GM18861 (cell line): ENCODE measurements at regions not wholly inside any gene's neighbourhood (a gene's known extent, or its start where the extent isn't known, plus 50 kb on each side); places are given as distances from the start of the nearest gene placed in this dataset.
"Not testable (repeated sequence)": the region's sequence is repeated elsewhere in the genome, so short reads cannot be mapped to it uniquely, and the experiment has no call there.

Experiments used
- ATAC-seq: cut with Tn5 transposase; IDR thresholded peaks from one replicate; pipeline ENCODE4 v1.9.1; 2021; ENCODE audit not compliant: unreplicated experiment

DNA sequence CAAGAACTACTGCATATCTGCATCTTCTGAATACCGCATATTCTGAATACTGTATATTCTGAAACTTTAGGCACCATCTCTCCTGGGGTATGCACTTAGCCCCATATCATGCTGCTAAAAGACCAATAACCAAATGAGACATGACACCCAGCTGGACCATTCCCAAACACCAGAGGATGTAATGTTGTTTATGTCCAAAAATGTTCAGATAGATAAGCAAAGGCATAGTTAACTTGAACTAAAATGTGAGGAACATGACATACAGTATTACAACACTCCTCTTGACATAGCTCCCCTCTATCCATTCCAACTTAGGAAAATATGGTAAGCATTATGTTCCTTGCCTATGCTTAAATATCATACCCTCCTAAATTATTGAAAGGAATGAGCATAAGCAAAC lies 127.3 kb downstream of the TENT5A start:
- no peak for ATAC-seq

DNA sequence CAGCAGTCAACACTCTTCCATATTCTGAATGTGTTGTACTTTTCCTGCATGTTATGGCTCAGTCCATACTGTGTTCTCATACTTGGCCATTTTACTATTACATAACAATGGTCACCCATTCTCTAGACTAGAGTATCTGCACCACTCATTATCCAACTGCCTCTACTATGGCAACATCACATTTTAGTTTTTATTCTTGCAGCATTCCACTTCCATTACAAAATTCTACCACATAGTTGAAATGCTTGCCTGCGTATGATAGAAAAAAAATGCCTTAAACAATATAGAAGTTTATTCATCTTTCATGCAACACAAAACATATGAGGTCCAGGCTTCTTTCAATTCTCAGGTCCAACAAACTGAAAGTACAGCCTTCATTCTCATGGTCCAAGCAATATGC lies 128.0 kb downstream of the TENT5A start:
- ATAC-seq, result no peak

GRCh38 chr6:81623106-81623759 lies 129.2 kb downstream of the TENT5A start:
- no peak for ATAC-seq

DNA sequence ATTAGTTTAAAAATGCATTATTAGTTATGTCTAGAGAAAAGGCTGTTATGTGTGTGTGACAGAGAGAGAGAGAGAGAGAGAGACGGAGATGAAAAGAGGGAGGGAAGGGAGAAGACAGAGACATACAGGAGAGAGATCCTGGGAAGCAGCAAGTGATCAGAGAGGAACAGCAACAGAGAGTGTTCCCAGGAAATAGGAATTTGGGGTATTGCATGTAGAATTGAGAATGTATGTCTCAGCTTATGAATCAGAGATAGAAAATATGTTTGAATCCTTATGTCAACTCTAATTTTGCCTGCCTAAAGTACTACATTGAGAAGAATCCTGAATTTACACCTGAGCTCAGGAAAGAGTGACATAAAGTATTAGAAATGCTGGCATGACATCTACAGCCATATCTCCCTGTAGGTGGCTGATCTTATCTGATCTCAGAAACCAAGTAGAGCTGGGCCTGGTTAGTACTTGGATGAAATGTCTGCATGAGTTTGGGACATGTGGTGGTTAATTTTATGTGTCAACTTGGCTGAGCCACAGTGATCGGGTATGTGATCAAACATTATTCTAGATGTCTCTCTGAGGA lies 130.6 kb downstream of the TENT5A start:
- ATAC-seq, result no peak

- no peak for ATAC-seq
Observed at GRCh38 chr6:81614292-81614691, 138.2 kb downstream of the TENT5A start.

- ATAC-seq, result no peak
Observed at GRCh38 chr6:81613606-81614005, 138.9 kb downstream of the TENT5A start.

- ATAC-seq, result no peak
Observed at GRCh38 chr6:81612136-81612535, 140.3 kb downstream of the TENT5A start.

GRCh38 chr6:81609736-81610135 lies 142.7 kb downstream of the TENT5A start:
- no peak for ATAC-seq

GRCh38 chr6:81608776-81609175 lies 143.7 kb downstream of the TENT5A start:
- no peak for ATAC-seq

GRCh38 chr6:81606965-81607381 lies 145.5 kb downstream of the TENT5A start:
- ATAC-seq, result no peak

GRCh38 chr6:81605526-81605925 lies 147.0 kb downstream of the TENT5A start:
- ATAC-seq, result no peak

DNA sequence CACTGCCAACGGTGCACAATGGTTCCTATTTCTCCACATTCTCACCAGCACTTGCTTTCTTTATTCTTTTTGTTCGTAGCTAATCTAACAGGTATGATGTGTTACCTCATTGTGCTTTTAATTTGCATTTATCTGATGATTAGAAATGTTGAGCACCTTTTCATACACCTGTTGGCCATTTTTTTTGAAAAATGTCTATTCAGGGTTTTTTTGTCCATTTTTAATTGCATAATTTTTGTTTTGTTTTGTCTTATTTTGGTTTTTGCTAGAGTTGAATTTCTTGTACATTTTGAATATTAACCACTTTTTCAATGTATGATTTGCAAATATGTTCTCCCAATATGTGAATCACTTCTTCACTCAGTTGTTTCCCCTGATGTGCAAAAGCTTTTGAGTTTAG lies 150.6 kb downstream of the TENT5A start:
- ATAC-seq, result no peak

- ATAC-seq, result not testable (repeated sequence)
Observed at GRCh38 chr6:81600488-81600887, 152.0 kb downstream of the TENT5A start.

DNA sequence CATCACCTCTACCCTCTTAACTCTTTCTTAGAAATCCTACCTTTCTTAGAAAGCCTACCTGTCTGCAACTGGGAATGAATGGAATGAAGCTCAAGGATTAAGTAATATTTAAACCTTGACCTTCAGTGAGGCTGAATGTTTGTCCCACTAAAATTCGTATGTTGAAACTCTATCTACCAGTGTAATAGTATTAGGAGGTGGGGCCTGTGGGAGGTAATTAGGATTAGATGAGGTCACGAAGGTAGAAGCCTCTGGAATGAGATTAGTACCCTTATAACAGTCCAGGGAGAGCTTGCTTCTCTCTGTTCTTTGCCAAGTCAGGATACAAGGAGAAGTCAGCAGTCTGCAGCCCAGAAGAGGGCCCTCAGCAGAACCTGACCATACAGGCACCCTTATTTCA lies 158.0 kb downstream of the TENT5A start:
- no peak for ATAC-seq

DNA sequence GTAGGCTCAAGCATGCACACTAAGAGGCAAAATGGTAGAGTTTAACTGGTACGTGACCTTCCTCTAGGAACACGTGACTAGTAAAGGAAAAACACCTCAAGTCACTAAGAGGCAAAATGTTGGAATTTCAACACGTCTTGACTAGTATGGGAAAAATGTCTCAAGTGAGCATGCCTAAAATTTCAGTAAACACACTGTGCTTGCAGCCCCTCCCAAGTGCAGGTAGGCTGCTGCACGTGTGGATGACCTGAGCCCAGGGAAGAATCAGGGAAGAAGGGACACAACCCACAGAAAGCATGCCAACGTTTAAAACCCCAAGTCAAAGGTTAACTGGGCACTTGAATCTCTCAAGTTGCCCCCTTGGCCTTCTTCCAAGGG lies 162.2 kb downstream of the TENT5A start:
- ATAC-seq, result no peak

DNA sequence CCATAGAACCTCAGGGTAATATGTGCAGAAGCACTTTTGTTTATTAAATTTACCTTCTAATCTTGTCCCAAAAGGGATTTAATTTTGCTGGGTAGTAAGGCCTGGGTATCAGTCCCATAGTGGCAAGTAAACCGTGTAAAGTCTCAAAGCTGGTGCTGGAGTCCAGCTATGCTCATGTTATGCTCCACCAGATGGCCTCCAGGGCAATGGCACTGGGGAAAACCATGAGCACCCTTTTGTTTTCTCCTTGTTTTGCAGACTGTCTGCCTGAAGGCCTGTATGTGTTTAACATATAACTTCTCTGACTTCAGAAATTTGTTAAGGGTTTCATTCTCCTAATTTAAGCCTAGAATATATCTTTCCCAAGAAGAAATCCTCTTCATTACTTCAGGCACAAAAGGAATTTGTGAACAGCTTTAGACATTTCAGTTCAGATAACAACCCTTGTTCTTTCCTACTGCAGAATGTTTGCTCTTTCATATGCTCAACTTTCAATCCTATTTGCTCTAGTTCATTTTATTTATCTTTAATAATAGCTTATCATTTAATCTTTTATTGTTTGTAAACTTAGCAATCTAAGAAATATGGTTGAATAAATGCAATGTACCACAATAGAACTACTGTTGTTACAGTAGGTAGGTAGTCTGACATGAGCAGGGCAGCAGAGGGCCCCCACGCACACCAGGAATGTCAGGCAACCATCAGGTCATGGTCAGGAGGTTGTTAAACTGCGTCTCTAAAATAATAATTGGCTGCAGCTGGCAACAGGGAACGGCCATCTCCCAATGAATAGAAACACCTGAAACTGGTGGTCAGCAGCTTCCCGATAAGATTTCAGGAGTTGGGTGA lies 162.8 kb downstream of the TENT5A start:
- ATAC-seq, result no peak

- not testable (repeated sequence) for ATAC-seq
Observed at GRCh38 chr6:81585686-81586085, 166.8 kb downstream of the TENT5A start.

GRCh38 chr6:81584156-81584555 lies 168.3 kb downstream of the TENT5A start:
- not testable (repeated sequence) for ATAC-seq

DNA sequence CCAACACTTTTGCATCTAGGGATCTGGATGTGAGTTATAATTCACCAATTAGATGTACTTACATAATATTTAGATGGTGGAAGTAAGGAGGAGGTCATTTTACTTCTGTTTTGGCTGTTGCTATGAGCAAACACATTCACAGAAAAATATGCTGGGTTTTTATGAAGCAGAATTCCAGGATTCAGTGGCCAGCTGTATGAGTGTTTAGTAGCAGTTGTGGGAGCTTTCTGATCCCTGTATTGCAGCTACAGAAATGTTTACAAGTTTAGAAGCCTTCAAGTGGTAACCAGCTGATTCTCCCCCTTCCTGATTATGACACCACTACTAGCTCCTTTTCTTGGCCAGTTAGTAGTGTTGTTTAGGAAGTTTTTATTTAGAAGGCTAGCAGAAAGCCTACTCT lies 177.0 kb downstream of the TENT5A start:
- no peak for ATAC-seq

DNA sequence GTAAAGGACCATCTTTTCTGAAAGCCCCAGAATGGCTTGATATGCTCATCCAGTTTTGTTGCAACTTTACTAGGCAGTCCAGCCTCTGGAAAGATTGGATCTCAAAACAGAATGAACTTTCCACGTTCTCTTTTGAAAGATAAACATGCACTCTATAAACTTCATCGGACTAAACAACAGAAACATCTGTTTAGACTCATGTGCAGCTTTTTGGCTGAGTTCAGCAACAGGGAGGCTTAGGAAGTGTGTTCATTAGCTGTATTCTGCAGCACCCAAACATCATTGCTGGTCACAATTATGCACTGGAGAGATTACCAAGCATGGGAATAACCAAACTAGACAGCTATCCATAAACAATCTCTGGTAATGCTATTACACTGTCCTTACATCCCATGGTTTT lies 180.5 kb downstream of the TENT5A start:
- ATAC-seq, result no peak

DNA sequence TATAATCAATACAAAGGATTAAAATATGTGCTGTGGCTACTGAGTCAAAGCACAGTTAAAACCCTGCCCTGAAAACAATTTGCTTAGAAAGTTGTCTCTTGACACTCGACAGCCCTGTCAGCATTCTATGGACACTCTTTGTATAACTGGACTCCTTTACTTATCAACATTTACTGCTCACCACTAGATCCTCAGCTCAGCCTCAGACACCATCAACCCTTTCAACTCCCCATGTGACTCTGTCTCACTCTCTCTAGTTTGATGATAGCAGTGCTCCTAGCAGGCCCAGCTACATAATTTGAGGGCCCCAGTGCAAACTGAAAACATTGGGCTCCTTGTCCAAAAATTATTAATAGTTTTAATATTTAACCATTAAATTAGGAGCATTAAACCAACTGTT lies 181.8 kb downstream of the TENT5A start:
- ATAC-seq, result no peak

GRCh38 chr6:81568973-81569372 lies 183.5 kb downstream of the TENT5A start:
- ATAC-seq, result no peak
